H9 (cell line): ENCODE measurements at regions not wholly inside any gene's neighbourhood (a gene's known extent, or its start where the extent isn't known, plus 50 kb on each side); places are given as distances from the start of the nearest gene placed in this dataset.

Experiments
- DNase-seq: peaks from one replicate; pipeline ENCODE4 v3.0.0-alpha.2; 2017
- H2AFZ ChIP-seq: one replicate; pipeline ENCODE4 v1.6.1; 2013; ENCODE audit warnings: mild to moderate bottlenecking, low read length, control low read depth, moderate library complexity
- H2AK5ac ChIP-seq: 2 replicates; pipeline ENCODE4 v1.6.1; 2013; ENCODE audit warnings: low read length, control low read depth, mixed read lengths; ENCODE audit not compliant: insufficient read length
- H2BK120ac ChIP-seq: one replicate; pipeline ENCODE4 v1.6.1; 2013; ENCODE audit warnings: low read depth, mild to moderate bottlenecking, low read length, control low read depth, inconsistent platforms; ENCODE audit not compliant: poor library complexity, severe bottlenecking
- H2BK12ac ChIP-seq: 2 replicates; pipeline ENCODE4 v1.6.1; 2013; ENCODE audit warnings: low read length, control low read depth, mixed read lengths, low read depth; ENCODE audit not compliant: insufficient read length
- H2BK15ac ChIP-seq: 2 replicates; pipeline ENCODE4 v1.6.1; 2013; ENCODE audit warnings: low read depth, low read length, control low read depth
- H2BK20ac ChIP-seq: one replicate; pipeline ENCODE4 v1.6.1; 2013; ENCODE audit warnings: low read depth, mild to moderate bottlenecking, low read length, control low read depth, inconsistent platforms; ENCODE audit not compliant: poor library complexity, severe bottlenecking
- H2BK5ac ChIP-seq: 2 replicates; pipeline ENCODE4 v1.6.1; 2013; ENCODE audit warnings: low read length, control low read depth, mixed read lengths; ENCODE audit not compliant: insufficient read length
- H3K14ac ChIP-seq: 2 replicates; pipeline ENCODE4 v1.6.1; 2013; ENCODE audit warnings: low read length, control low read depth; ENCODE audit not compliant: insufficient read depth
- H3K18ac ChIP-seq: 2 replicates; pipeline ENCODE4 v1.6.1; 2013; ENCODE audit warnings: low read depth, mild to moderate bottlenecking, mixed read lengths, low read length, control low read depth; ENCODE audit not compliant: insufficient read length
- H3K23ac ChIP-seq: 2 replicates; pipeline ENCODE4 v1.6.1; 2013; ENCODE audit warnings: low read length, control low read depth, mixed read lengths, low read depth; ENCODE audit not compliant: insufficient read length
- H3K23me2 ChIP-seq: 2 replicates; pipeline ENCODE4 v1.6.1; 2013; ENCODE audit warnings: low read depth, mild to moderate bottlenecking, mixed read lengths, low read length, control low read depth; ENCODE audit not compliant: insufficient read length, poor library complexity, severe bottlenecking
- H3K27ac ChIP-seq: 2 replicates; pipeline ENCODE4 v1.5.1; 2013; ENCODE audit warnings: low read length, control low read depth, mixed read lengths, low read depth; ENCODE audit not compliant: insufficient read length
- H3K27me3 ChIP-seq: 2 replicates; pipeline ENCODE4 v1.6.1; 2013; ENCODE audit warnings: low read length, control low read depth, inconsistent platforms; ENCODE audit not compliant: insufficient read depth
- H3K4ac ChIP-seq: 2 replicates; pipeline ENCODE4 v1.6.1; 2013; ENCODE audit warnings: low read depth, mild to moderate bottlenecking, control low read depth, inconsistent platforms, low read length, moderate library complexity
- H3K4me1 ChIP-seq: 2 replicates; pipeline ENCODE4 v1.6.1; 2013; ENCODE audit warnings: low read length, control low read depth, inconsistent platforms; ENCODE audit not compliant: insufficient read depth
- H3K4me2 ChIP-seq: 2 replicates; pipeline ENCODE4 v1.6.1; 2013; ENCODE audit warnings: low read length, control low read depth, mixed read lengths; ENCODE audit not compliant: insufficient read length, insufficient read depth
- H3K56ac ChIP-seq: 2 replicates; pipeline ENCODE4 v1.6.1; 2013; ENCODE audit warnings: low read depth, mild to moderate bottlenecking, mixed read lengths, low read length, control low read depth; ENCODE audit not compliant: insufficient read length
- H3K79me1 ChIP-seq: 2 replicates; pipeline ENCODE4 v1.6.1; 2013; ENCODE audit warnings: low read depth, mild to moderate bottlenecking, moderate library complexity, low read length, control low read depth, inconsistent platforms; ENCODE audit not compliant: insufficient read depth, poor library complexity, severe bottlenecking
- H3K79me2 ChIP-seq: 2 replicates; pipeline ENCODE4 v1.6.1; 2013; ENCODE audit warnings: low read length, control low read depth, inconsistent platforms; ENCODE audit not compliant: insufficient read depth
- H3K9ac ChIP-seq: 2 replicates; pipeline ENCODE4 v1.6.1; 2013; ENCODE audit warnings: low read length, control low read depth, mixed read lengths; ENCODE audit not compliant: insufficient read length; ENCODE audit errors: extremely low read depth
- H3K9me3 ChIP-seq: one replicate; pipeline ENCODE4 v1.6.1; 2013; ENCODE audit warnings: low read depth, low read length, inconsistent platforms; ENCODE audit not compliant: control insufficient read depth
- H3T11ph ChIP-seq: one replicate; pipeline ENCODE4 v1.6.1; 2013; ENCODE audit warnings: mild to moderate bottlenecking, low read length, control low read depth, inconsistent platforms
- H4K20me1 ChIP-seq: one replicate; pipeline ENCODE4 v1.6.1; 2013; ENCODE audit not compliant: control insufficient read depth, insufficient read length, insufficient read depth
- H4K5ac ChIP-seq: 2 replicates; pipeline ENCODE4 v1.6.1; 2013; ENCODE audit warnings: low read depth, mild to moderate bottlenecking, mixed read lengths, low read length, control low read depth; ENCODE audit not compliant: insufficient read length
- H4K8ac ChIP-seq: replicated peaks from 2 replicates; pipeline ENCODE4 v1.6.1; 2013; ENCODE audit warnings: low read length, control low read depth, mixed read lengths, low read depth; ENCODE audit not compliant: insufficient read length
- H4K91ac ChIP-seq: 2 replicates; pipeline ENCODE4 v1.6.1; 2013; ENCODE audit warnings: low read depth, mild to moderate bottlenecking, moderate library complexity, mixed read lengths, low read length, control low read depth; ENCODE audit not compliant: insufficient read length
- H3K27ac Mint-ChIP-seq, 3 experiments: 2 replicates in 2 of 3; 3 replicates in 1 of 3; pipeline ENCODE4 v1.8.0; 2020 to 2021; ENCODE audit warnings: mixed read lengths in 3 of 3, mild to moderate bottlenecking in 1 of 3, moderate library complexity in 1 of 3
- H3K27me3 Mint-ChIP-seq: 2 replicates; pipeline ENCODE4 v1.8.0; 2021; ENCODE audit warnings: low read depth, mild to moderate bottlenecking, moderate library complexity, mixed read lengths
- H3K36me3 Mint-ChIP-seq, 3 experiments: 2 replicates in 2 of 3; 3 replicates in 1 of 3; pipeline ENCODE4 v1.8.0; 2020 to 2021; ENCODE audit warnings: low read depth in 3 of 3, mixed read lengths in 3 of 3; ENCODE audit not compliant: insufficient read depth in 1 of 3
- H3K4me1 Mint-ChIP-seq, 2 experiments: 2 replicates each; pipeline ENCODE4 v1.8.0; 2020; ENCODE audit warnings: mixed read lengths in 2 of 2
- H3K4me3 Mint-ChIP-seq, 2 experiments: 2 replicates in 1 of 2; 3 replicates in 1 of 2; pipeline ENCODE4 v1.8.0; 2020 to 2021; ENCODE audit warnings: mild to moderate bottlenecking in 2 of 2, mixed read lengths in 2 of 2, moderate library complexity in 1 of 2
- H3K9me3 Mint-ChIP-seq, 2 experiments: 2 replicates in 1 of 2; 3 replicates in 1 of 2; pipeline ENCODE4 v1.8.0; 2020; ENCODE audit warnings: mild to moderate bottlenecking in 2 of 2, mixed read lengths in 2 of 2, moderate library complexity in 1 of 2
- CTCF ChIP-seq: fragments of 200-600 bp; sonication (generic); conservative IDR thresholded peaks from 3 replicates; pipeline ENCODE4 v1.8.0; 2021; ENCODE audit warnings: antibody characterized with exemption, mild to moderate bottlenecking
- WGBS: extraction: QIAGEN DNeasy Blood & Tissue Kit; methylation state at CpG from one replicate; pipeline ENCODE4 v1.1.7; 2013; ENCODE audit warnings: missing lambda C conversion rate, low lambda C conversion rate, mixed read lengths; ENCODE audit not compliant: insufficient read length; ENCODE audit errors: extremely low coverage; 5-methylcytosine and 5-hydroxymethylcytosine counted together

- Histone ChIP-seq H3K9me3 (no peaks in the 10 kb centered on the region), H2AK5ac (no peak overlapping the region), H2AFZ (no peak overlapping the region), H3K27ac (no peak overlapping the region), H2BK12ac (no peak overlapping the region), H3K56ac (no peak overlapping the region), H4K8ac (no peak overlapping the region), H3K23ac (no peak overlapping the region), H3K79me1 (no peaks in the 10 kb centered on the region), H3T11ph (no peak overlapping the region), H3K27me3 (no peaks in the 10 kb centered on the region), H4K20me1 (no peaks in the 10 kb centered on the region), H3K23me2 (no peaks in the 10 kb centered on the region), H2BK5ac (no peak overlapping the region), H3K4me2 (no peak overlapping the region), H3K4ac (no peak overlapping the region), H3K14ac (no peak overlapping the region), H2BK120ac (no peak overlapping the region), H2BK15ac (no peak overlapping the region), H4K5ac (no peak overlapping the region), H4K91ac (no peak overlapping the region), H2BK20ac (no peak overlapping the region), H3K18ac (no peak overlapping the region), H3K79me2 (no peaks in the 10 kb centered on the region), H3K9ac (no peak overlapping the region), H3K4me1 (no peaks in the 10 kb centered on the region)
- H3K27me3 Mint-ChIP-seq = no peaks in the 10 kb centered on the region; the same call in 1 of the 2 replicates
- no peak overlapping the region for H3K4me3 Mint-ChIP-seq
- H3K9me3 Mint-ChIP-seq = no peaks in the 10 kb centered on the region
- peaks cover 0 to 2% of the 10 kb centered on the region in 2 experiments; a peak in 1 of 4 replicates for H3K4me1 Mint-ChIP-seq
- no peak for TF ChIP-seq CTCF
- WGBS = no CpG with 5 or more reads among the region's 5 CpGs
- H3K36me3 Mint-ChIP-seq = no peaks in the 10 kb centered on the region
- H3K27ac Mint-ChIP-seq = no peak overlapping the region
- no peak for DNase-seq
These were observed 506.7 kb upstream of the CDH18 start for GRCh38 chr5:20494706-20495105.
